GM12878 (cell line): ENCODE measurements at regions not wholly inside any gene's neighbourhood (a gene's known extent, or its start where the extent isn't known, plus 50 kb on each side); places are given as distances from the start of the nearest gene placed in this dataset.

Experiments
- ATAC-seq: fragments of 200-7000 bp; cut with Tn5 transposase; 3 replicates; pipeline ENCODE4 v1.9.1; 2020; ENCODE audit warnings: mild to moderate bottlenecking, moderate library complexity
- BruUV-seq: library from RNA; stranded (reverse); fragments of 400-500 nt; replicated peaks from 2 replicates; lab custom pipeline; 2021; lab: Mats Ljungman, UMichigan
- CTCF ChIA-PET: fragments of 300-600 bp; sonication (Branson Sonifier 250); formaldehyde crosslinking; extraction: SDS; loops from one replicate; lab custom pipeline; 2021; ENCODE audit warnings: inconsistent platforms; lab: Yijun Ruan, JAX
- POLR2A ChIA-PET: fragments of 350-600 bp; formaldehyde crosslinking; extraction: SDS; loops from one replicate; lab custom pipeline; 2021; ENCODE audit warnings: inconsistent platforms; lab: Charles Lee
- RAD21 ChIA-PET: fragments of 300-600 bp; sonication (Branson Sonifier 250); formaldehyde crosslinking; loops from one replicate; lab custom pipeline; 2023; ENCODE audit warnings: antibody characterized with exemption; ENCODE audit not compliant: unreplicated experiment; lab: Charles Lee
- SMC1A ChIA-PET: fragments of 300-600 bp; sonication (Branson Sonifier 250); formaldehyde crosslinking; loops from one replicate; lab custom pipeline; 2023; ENCODE audit not compliant: unreplicated experiment, uncharacterized antibody; lab: Charles Lee
- DNase-seq: peaks from one replicate; pipeline ENCODE4 v3.0.0-alpha.2; 2011; ENCODE audit warnings: low read depth, low spot score
- FAIRE-seq: peaks from 3 replicates; lab custom pipeline; 2011; peaks lifted over from hg19 to GRCh38; lab: Jason Lieb, UNC
- H2AFZ ChIP-seq: 2 replicates; pipeline ENCODE4 v1.6.0; 2011; ENCODE audit warnings: low read depth, low read length, control low read depth; ENCODE audit not compliant: control insufficient read depth
- H3K27ac ChIP-seq: 2 replicates; pipeline ENCODE4 v1.5.1; 2011; ENCODE audit warnings: control low read depth; ENCODE audit not compliant: control insufficient read depth, insufficient read depth
- H3K27me3 ChIP-seq, 2 experiments: replicated peaks in 1 of 2; 2 replicates each; pipeline versions ENCODE4 v1.6.0 to v1.6.1; 2011; ENCODE audit warnings: low read length in 1 of 2; ENCODE audit not compliant: control insufficient read depth in 2 of 2, insufficient read depth in 2 of 2
- H3K36me3 ChIP-seq, 2 experiments: 2 replicates each; pipeline ENCODE4 v1.5.1; 2011; ENCODE audit warnings: low read length in 1 of 2; ENCODE audit not compliant: control insufficient read depth in 2 of 2, insufficient read depth in 2 of 2
- H3K4me1 ChIP-seq: 2 replicates; pipeline ENCODE4 v1.6.1; 2011; ENCODE audit warnings: mild to moderate bottlenecking, low read length, moderate library complexity, mixed read lengths; ENCODE audit not compliant: control insufficient read depth, insufficient read depth
- H3K4me2 ChIP-seq: 2 replicates; pipeline ENCODE4 v1.6.0; 2011; ENCODE audit warnings: control low read depth; ENCODE audit not compliant: control insufficient read depth, insufficient read depth
- H3K4me3 ChIP-seq: fragments of 200-600 bp; sonication (generic); 2 replicates; pipeline ENCODE4 v1.5.1; 2016
- H3K79me2 ChIP-seq: 2 replicates; pipeline ENCODE4 v1.6.0; 2011; ENCODE audit warnings: low read length; ENCODE audit not compliant: control insufficient read depth, insufficient read depth
- H3K9ac ChIP-seq: 2 replicates; pipeline ENCODE4 v1.8.0; 2011; ENCODE audit warnings: low read length, control low read depth, mixed read lengths; ENCODE audit not compliant: control insufficient read depth, insufficient read depth
- H3K9me3 ChIP-seq: replicated peaks from 3 replicates; pipeline ENCODE4 v1.5.1; 2011; ENCODE audit warnings: mild to moderate bottlenecking, low read length; ENCODE audit not compliant: control insufficient read depth, insufficient read depth
- H4K20me1 ChIP-seq: 2 replicates; pipeline ENCODE4 v1.6.0; 2011; ENCODE audit not compliant: control insufficient read depth, insufficient read depth
- BHLHE40 ChIP-seq, 2 experiments: fragments of 450-650 bp in 1 of 2; IDR thresholded peaks; 2 replicates each; pipeline ENCODE4 v1.6.1; 2011 to 2017; ENCODE audit warnings: low read depth in 2 of 2, borderline replicate concordance in 1 of 2, improper control_type of control experiment in 1 of 2, low read length in 1 of 2, mild to moderate bottlenecking in 1 of 2
- BRCA1 ChIP-seq: IDR thresholded peaks from 2 replicates; pipeline ENCODE4 v1.6.1; 2011; ENCODE audit warnings: low read depth, low read length, improper control_type of control experiment
- CREB1 ChIP-seq: IDR thresholded peaks from 2 replicates; pipeline ENCODE4 v1.6.1; 2012; ENCODE audit warnings: low read depth, mild to moderate bottlenecking, inconsistent platforms
- HCFC1 ChIP-seq: fragments of 150-350 bp; IDR thresholded peaks from 2 replicates; pipeline ENCODE4 v1.6.1; 2014; ENCODE audit warnings: low read length
- MEF2A ChIP-seq: IDR thresholded peaks from 2 replicates; pipeline ENCODE4 v1.6.1; 2011; ENCODE audit warnings: low read depth, mild to moderate bottlenecking, low read length, moderate library complexity; ENCODE audit not compliant: insufficient read depth
- NFXL1 ChIP-seq: fragments of 450-650 bp; IDR thresholded peaks from 2 replicates; pipeline ENCODE4 v1.6.1; 2017; ENCODE audit warnings: antibody characterized with exemption, mild to moderate bottlenecking, borderline replicate concordance
- POLR2AphosphoS5 ChIP-seq: IDR thresholded peaks from 2 replicates; pipeline ENCODE4 v1.6.1; 2011; ENCODE audit warnings: mild to moderate bottlenecking, low read length, inconsistent platforms
- POU2F2 ChIP-seq: IDR thresholded peaks from 3 replicates; pipeline ENCODE4 v1.6.1; 2011; ENCODE audit warnings: low read depth, mild to moderate bottlenecking, low read length, borderline replicate concordance
- RFX5 ChIP-seq: IDR thresholded peaks from 2 replicates; pipeline ENCODE4 v1.6.1; 2011; ENCODE audit warnings: low read depth, low read length, improper control_type of control experiment
- RUNX3 ChIP-seq: IDR thresholded peaks from 2 replicates; pipeline ENCODE4 v1.6.1; 2012; ENCODE audit warnings: low read length, inconsistent platforms
- SREBF1 ChIP-seq: IDR thresholded peaks from 2 replicates; pipeline ENCODE4 v1.6.1; 2012; ENCODE audit warnings: mild to moderate bottlenecking, low read length
- TCF12 ChIP-seq: IDR thresholded peaks from 2 replicates; pipeline ENCODE4 v1.6.1; 2011; ENCODE audit warnings: low read depth, mild to moderate bottlenecking, low read length
- USF2 ChIP-seq: IDR thresholded peaks from 2 replicates; pipeline ENCODE4 v1.6.1; 2011; ENCODE audit warnings: low read depth, low read length, improper control_type of control experiment, borderline replicate concordance
- ZNF274 ChIP-seq: IDR thresholded peaks from one replicate; pipeline ENCODE4 v1.8.0; 2011; ENCODE audit not compliant: insufficient read length, insufficient read depth
- ZSCAN29 ChIP-seq: fragments of 450-650 bp; IDR thresholded peaks from 2 replicates; pipeline ENCODE4 v1.6.1; 2017; ENCODE audit warnings: mild to moderate bottlenecking, moderate library complexity
- WGBS: methylation state at CpG from one replicate; pipeline ENCODE4 v1.1.6; 2016; ENCODE audit warnings: low lambda C conversion rate; ENCODE audit not compliant: insufficient replicate concordance, insufficient coverage; ENCODE audit errors: missing lambda C conversion rate; 5-methylcytosine and 5-hydroxymethylcytosine counted together
- in situ Hi-C: fragments of 300-500 bp; cut with MboI; formaldehyde crosslinking; loops from 9 replicates; pipeline ENCODE4 v1.14.3; 2018; ENCODE audit warnings: mixed read lengths
- intact Hi-C: fragments of 100-400 bp; cut with micrococcal nuclease; formaldehyde crosslinking; loops from one replicate; pipeline ENCODE4 v1.14.2; 2022; ENCODE audit not compliant: unreplicated experiment
- TF ChIP-seq, protein P1 (sequence below): IDR thresholded peaks from 2 replicates; pipeline ENCODE4 v1.6.1; 2012; ENCODE audit warnings: improper control_type of control experiment, low read depth, low read length; ENCODE audit not compliant: insufficient replicate concordance

DNA sequence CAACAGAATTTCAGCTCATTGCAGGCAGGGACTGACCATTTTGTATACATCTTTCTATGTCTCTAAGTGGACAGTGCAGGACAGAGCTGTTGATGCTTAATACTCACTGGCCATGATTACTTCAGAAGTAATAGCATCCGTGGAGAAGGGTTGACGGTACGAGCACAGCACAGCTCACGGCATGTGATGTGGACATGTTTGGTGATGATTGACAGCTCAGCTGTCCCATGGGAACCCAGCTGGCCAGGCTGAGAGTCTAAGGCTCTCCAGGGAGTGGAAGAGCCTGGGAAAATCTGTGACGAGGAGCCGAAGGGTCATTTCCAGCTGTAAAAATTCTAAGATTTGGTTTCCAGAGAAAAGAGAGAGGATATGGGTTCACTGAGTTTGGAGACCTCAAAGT is 198.2 kb downstream of the SNX19 start:
- CTCF ChIA-PET: no interaction called here
- in situ Hi-C loops: no loop called here

DNA sequence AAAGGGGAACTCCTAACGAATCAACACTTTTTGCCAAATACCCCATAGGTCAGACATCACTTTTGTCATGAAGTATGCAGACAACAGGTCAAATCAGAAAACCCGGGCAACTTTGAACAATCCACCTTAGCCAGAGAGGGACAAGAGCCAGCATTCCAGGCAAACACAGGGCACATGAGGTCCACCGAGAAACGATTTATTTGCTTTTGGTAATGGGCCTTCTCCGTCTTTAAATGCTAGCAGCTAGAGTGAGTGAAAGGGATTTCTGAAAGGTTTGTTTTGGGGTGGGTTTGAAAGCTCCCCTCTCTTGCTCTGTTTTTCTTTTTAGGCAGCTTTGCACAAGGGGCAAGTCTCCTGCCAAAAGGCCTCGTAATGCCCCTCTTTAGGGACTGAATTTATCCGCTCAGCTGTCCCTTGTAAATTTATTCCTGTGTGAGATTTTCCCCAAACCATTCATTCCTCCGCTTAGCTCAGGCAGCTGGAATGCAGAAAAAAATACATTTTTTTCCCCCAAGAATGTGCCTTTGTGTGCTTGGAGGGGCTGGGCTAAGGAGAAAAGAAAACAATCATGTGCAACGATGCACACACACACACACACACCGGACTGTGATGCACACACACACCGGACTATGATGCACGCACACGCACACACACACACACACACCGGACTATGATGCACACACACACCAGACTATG is 196.9 kb downstream of the SNX19 start:
- H3K27ac ChIP-seq: no peak overlapping the region
- FAIRE-seq (no peak), ATAC-seq (no peak), DNase-seq (no peak)
- intact Hi-C loops (no loop called here), in situ Hi-C loops (no loop called here)
- 53% methylated on average over 14 of the region's 14 CpGs for WGBS
- BruUV-seq: no TSS peak
- H3K9ac ChIP-seq: no peak overlapping the region
- ChIA-PET POLR2A (no interaction called here), CTCF (no interaction called here), SMC1A (no interaction called here), RAD21 (no interaction called here)
- no peaks in the 10 kb centered on the region for H3K9me3 ChIP-seq
- H2AFZ ChIP-seq: no peak overlapping the region
- H3K4me2 ChIP-seq: no peak overlapping the region
- H3K4me3 ChIP-seq: no peak overlapping the region
- H3K4me1 ChIP-seq: no peaks in the 10 kb centered on the region
- H4K20me1 ChIP-seq: no peaks in the 10 kb centered on the region
- H3K36me3 ChIP-seq: no peaks in the 10 kb centered on the region
- H3K79me2 ChIP-seq: no peaks in the 10 kb centered on the region
- peaks cover 0 to 1% of the 10 kb centered on the region in 2 experiments; a peak in 2 of 4 replicates for H3K27me3 ChIP-seq
- TF ChIP-seq, protein P1, sequence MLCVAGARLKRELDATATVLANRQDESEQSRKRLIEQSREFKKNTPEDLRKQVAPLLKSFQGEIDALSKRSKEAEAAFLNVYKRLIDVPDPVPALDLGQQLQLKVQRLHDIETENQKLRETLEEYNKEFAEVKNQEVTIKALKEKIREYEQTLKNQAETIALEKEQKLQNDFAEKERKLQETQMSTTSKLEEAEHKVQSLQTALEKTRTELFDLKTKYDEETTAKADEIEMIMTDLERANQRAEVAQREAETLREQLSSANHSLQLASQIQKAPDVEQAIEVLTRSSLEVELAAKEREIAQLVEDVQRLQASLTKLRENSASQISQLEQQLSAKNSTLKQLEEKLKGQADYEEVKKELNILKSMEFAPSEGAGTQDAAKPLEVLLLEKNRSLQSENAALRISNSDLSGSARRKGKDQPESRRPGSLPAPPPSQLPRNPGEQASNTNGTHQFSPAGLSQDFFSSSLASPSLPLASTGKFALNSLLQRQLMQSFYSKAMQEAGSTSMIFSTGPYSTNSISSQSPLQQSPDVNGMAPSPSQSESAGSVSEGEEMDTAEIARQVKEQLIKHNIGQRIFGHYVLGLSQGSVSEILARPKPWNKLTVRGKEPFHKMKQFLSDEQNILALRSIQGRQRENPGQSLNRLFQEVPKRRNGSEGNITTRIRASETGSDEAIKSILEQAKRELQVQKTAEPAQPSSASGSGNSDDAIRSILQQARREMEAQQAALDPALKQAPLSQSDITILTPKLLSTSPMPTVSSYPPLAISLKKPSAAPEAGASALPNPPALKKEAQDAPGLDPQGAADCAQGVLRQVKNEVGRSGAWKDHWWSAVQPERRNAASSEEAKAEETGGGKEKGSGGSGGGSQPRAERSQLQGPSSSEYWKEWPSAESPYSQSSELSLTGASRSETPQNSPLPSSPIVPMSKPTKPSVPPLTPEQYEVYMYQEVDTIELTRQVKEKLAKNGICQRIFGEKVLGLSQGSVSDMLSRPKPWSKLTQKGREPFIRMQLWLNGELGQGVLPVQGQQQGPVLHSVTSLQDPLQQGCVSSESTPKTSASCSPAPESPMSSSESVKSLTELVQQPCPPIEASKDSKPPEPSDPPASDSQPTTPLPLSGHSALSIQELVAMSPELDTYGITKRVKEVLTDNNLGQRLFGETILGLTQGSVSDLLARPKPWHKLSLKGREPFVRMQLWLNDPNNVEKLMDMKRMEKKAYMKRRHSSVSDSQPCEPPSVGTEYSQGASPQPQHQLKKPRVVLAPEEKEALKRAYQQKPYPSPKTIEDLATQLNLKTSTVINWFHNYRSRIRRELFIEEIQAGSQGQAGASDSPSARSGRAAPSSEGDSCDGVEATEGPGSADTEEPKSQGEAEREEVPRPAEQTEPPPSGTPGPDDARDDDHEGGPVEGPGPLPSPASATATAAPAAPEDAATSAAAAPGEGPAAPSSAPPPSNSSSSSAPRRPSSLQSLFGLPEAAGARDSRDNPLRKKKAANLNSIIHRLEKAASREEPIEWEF: no peak
- TF ChIP-seq MEF2A (no peak), TCF12 (no peak), BHLHE40 (IDR thresholded peaks at IDR 0.05; ENCODE audit: borderline replicate concordance in 1 of 2, low read depth in 2 of 2, low read length in 1 of 2) (no peak), RUNX3 (no peak), POU2F2 (no peak)

More for the DNA sequence above, 198.2 kb downstream of the SNX19 start:
- WGBS: 54% methylated on average over 6 of the region's 6 CpGs
- H3K4me2 ChIP-seq: no peak overlapping the region
- no peak for TF ChIP-seq BRCA1
- no peak for TF ChIP-seq USF2
- no peak for TF ChIP-seq SREBF1
- no peak for TF ChIP-seq ZNF274
- TF ChIP-seq RFX5: no peak
- TF ChIP-seq HCFC1: no peak
- TF ChIP-seq CREB1: no peak
- no peak for TF ChIP-seq NFXL1
- TF ChIP-seq ZSCAN29: no peak
- TF ChIP-seq POLR2AphosphoS5: no peak
- ATAC-seq (no peak), FAIRE-seq (no peak), DNase-seq (no peak)
- H3K4me1 ChIP-seq: no peaks in the 10 kb centered on the region
- H3K4me3 ChIP-seq: no peak overlapping the region
- intact Hi-C loops: no loop called here
- H3K36me3 ChIP-seq: no peaks in the 10 kb centered on the region
- H2AFZ ChIP-seq: no peak overlapping the region
- ChIA-PET RAD21 (no interaction called here), POLR2A (no interaction called here), SMC1A (no interaction called here)
- H4K20me1 ChIP-seq: no peaks in the 10 kb centered on the region
- H3K9me3 ChIP-seq: no peaks in the 10 kb centered on the region
- no peak overlapping the region for H3K27ac ChIP-seq
- H3K79me2 ChIP-seq: no peaks in the 10 kb centered on the region
- no TSS peak for BruUV-seq
- H3K27me3 ChIP-seq: peaks cover 0 to 1% of the 10 kb centered on the region in 2 experiments; a peak in 2 of 4 replicates
- no peak overlapping the region for H3K9ac ChIP-seq
